Keratinocyte (primary cell): ENCODE measurements at regions not wholly inside any gene's neighbourhood (a gene's known extent, or its start where the extent isn't known, plus 50 kb on each side); places are given as distances from the start of the nearest gene placed in this dataset.

Source experiments
- DNase-seq: peaks from one replicate; pipeline ENCODE4 v3.0.0-alpha.2; 2011; ENCODE audit warnings: low read depth, missing footprints, low spot score
- FAIRE-seq: peaks from 2 replicates; lab custom pipeline; 2011; peaks lifted over from hg19 to GRCh38; lab: Jason Lieb, UNC
- H2AFZ ChIP-seq: 2 replicates; pipeline ENCODE4 v1.6.0; 2012; ENCODE audit warnings: low read length, control low read depth, inconsistent platforms; ENCODE audit not compliant: control insufficient read depth
- H3K27ac ChIP-seq: 2 replicates; pipeline ENCODE4 v1.5.1; 2011; ENCODE audit warnings: low read length; ENCODE audit not compliant: control insufficient read depth, insufficient read depth
- H3K27me3 ChIP-seq: 3 replicates; pipeline ENCODE4 v1.6.0; 2011; ENCODE audit warnings: low read length; ENCODE audit not compliant: control insufficient read depth, insufficient read depth; ENCODE audit errors: extremely low read depth
- H3K36me3 ChIP-seq, 2 experiments: 2 replicates in 1 of 2; 3 replicates in 1 of 2; pipeline ENCODE4 v1.5.1; 2011; ENCODE audit warnings: low read length in 2 of 2, mild to moderate bottlenecking in 1 of 2; ENCODE audit not compliant: control insufficient read depth in 2 of 2, insufficient read depth in 2 of 2; ENCODE audit errors: extremely low read depth in 1 of 2
- H3K4me1 ChIP-seq: 3 replicates; pipeline ENCODE4 v1.5.1; 2011; ENCODE audit warnings: low read length; ENCODE audit not compliant: control insufficient read depth, insufficient read depth; ENCODE audit errors: extremely low read depth
- H3K4me2 ChIP-seq: 3 replicates; pipeline ENCODE4 v1.6.0; 2011; ENCODE audit warnings: low read depth, low read length; ENCODE audit not compliant: control insufficient read depth, insufficient read depth; ENCODE audit errors: extremely low read depth
- H3K4me3 ChIP-seq, 3 experiments: fragments of 200-600 bp in 1 of 3; sonication (generic) in 1 of 3; 2 replicates in 2 of 3; 3 replicates in 1 of 3; pipeline ENCODE4 v1.5.1; 2011 to 2016; ENCODE audit warnings: low read length in 3 of 3, mild to moderate bottlenecking in 3 of 3, control low read depth in 2 of 3, inconsistent platforms in 1 of 3, low read depth in 1 of 3, mixed read lengths in 1 of 3, mixed run types in 1 of 3, moderate library complexity in 1 of 3; ENCODE audit not compliant: control insufficient read depth in 2 of 3, insufficient read depth in 2 of 3; ENCODE audit errors: extremely low read depth in 1 of 3
- H3K79me2 ChIP-seq: 2 replicates; pipeline ENCODE4 v1.6.0; 2012; ENCODE audit warnings: low read length; ENCODE audit not compliant: control insufficient read depth, insufficient read depth
- H3K9ac ChIP-seq: 3 replicates; pipeline ENCODE4 v1.6.0; 2011; ENCODE audit warnings: low read length; ENCODE audit not compliant: control insufficient read depth, insufficient read depth; ENCODE audit errors: extremely low read depth
- H3K9me1 ChIP-seq: 3 replicates; pipeline ENCODE4 v1.6.0; 2011; ENCODE audit warnings: low read length; ENCODE audit not compliant: control insufficient read depth, insufficient read depth; ENCODE audit errors: extremely low read depth
- H3K9me3 ChIP-seq: 2 replicates; pipeline ENCODE4 v1.5.1; 2012; ENCODE audit warnings: low read depth, low read length; ENCODE audit not compliant: control insufficient read depth
- H4K20me1 ChIP-seq: 3 replicates; pipeline ENCODE4 v1.6.0; 2011; ENCODE audit warnings: low read length; ENCODE audit not compliant: control insufficient read depth, insufficient read depth; ENCODE audit errors: extremely low read depth
- EZH2 ChIP-seq: IDR thresholded peaks from one replicate; pipeline ENCODE4 v1.6.1; 2012; ENCODE audit warnings: inconsistent platforms, mild to moderate bottlenecking, low read length, moderate library complexity
- dilution Hi-C: fragments of 300-500 bp; cut with MboI; formaldehyde crosslinking; loops from one replicate; pipeline ENCODE4 v1.7.0; 2020; ENCODE audit warnings: low sequenced_read_pairs; ENCODE audit not compliant: extremely low pct_ligation_motif_present
- TF ChIP-seq, protein P1 (sequence below), 3 experiments: IDR thresholded peaks in 1 of 3; conservative IDR thresholded peaks in 1 of 3; optimal IDR thresholded peaks in 1 of 3; 2 replicates in 2 of 3; 3 replicates in 1 of 3; pipeline versions ENCODE3 to v1.5.1; 2011; ENCODE audit warnings: low read length in 3 of 3, mild to moderate bottlenecking in 3 of 3, moderate library complexity in 2 of 3, control low read depth in 1 of 3, inconsistent platforms in 1 of 3; ENCODE audit not compliant: insufficient read depth in 2 of 3; ENCODE audit errors: extremely low read depth in 1 of 3

DNA sequence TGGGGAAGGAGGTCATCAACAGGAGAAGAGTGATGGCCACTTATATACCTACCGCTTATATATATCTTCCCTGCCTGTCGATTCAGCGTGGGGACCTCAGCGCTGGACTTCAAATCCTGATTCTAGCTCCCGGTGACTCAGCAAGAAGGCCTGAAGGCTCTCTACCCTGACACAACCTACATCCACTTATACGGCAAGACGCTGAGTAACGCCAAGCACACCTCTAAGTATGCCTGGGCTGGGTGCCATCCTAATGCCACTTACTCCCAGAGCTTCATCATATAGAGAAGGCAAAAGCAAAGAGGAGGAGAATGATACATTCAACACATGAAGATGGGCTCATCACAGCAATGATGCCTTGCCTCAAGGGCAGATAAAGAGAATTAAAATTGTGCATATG lies 198.3 kb downstream of the CHIC2 start:
- no peak for DNase-seq
- dilution Hi-C loops = no loop called here
- H3K9ac ChIP-seq = no peak overlapping the region

GRCh38 chr4:53865054-53865453 lies 199.4 kb downstream of the CHIC2 start:
- Histone ChIP-seq H3K36me3 (no peaks in the 10 kb centered on the region), H3K9me1 (no peaks in the 10 kb centered on the region), H3K4me3 (no peak overlapping the region), H3K79me2 (no peaks in the 10 kb centered on the region), H3K4me1 (no peaks in the 10 kb centered on the region), H2AFZ (no peak overlapping the region), H3K27me3 (no peaks in the 10 kb centered on the region), H3K9ac (no peak overlapping the region), H3K9me3 (no peaks in the 10 kb centered on the region), H3K4me2 (no peak overlapping the region), H3K27ac (no peak overlapping the region), H4K20me1 (no peaks in the 10 kb centered on the region)
- no peak for FAIRE-seq
- no peak for DNase-seq
- dilution Hi-C loops = no loop called here
- TF ChIP-seq, protein P1, sequence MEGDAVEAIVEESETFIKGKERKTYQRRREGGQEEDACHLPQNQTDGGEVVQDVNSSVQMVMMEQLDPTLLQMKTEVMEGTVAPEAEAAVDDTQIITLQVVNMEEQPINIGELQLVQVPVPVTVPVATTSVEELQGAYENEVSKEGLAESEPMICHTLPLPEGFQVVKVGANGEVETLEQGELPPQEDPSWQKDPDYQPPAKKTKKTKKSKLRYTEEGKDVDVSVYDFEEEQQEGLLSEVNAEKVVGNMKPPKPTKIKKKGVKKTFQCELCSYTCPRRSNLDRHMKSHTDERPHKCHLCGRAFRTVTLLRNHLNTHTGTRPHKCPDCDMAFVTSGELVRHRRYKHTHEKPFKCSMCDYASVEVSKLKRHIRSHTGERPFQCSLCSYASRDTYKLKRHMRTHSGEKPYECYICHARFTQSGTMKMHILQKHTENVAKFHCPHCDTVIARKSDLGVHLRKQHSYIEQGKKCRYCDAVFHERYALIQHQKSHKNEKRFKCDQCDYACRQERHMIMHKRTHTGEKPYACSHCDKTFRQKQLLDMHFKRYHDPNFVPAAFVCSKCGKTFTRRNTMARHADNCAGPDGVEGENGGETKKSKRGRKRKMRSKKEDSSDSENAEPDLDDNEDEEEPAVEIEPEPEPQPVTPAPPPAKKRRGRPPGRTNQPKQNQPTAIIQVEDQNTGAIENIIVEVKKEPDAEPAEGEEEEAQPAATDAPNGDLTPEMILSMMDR (optimal IDR thresholded peaks at IDR 0.05 in 1 of 3, IDR thresholded peaks at IDR 0.05 in 1 of 3, conservative IDR thresholded peaks at IDR 0.05 in 1 of 3; ENCODE audit: extremely low read depth in 1 of 3, insufficient read depth in 2 of 3, low read length in 3 of 3) = no peak
- TF ChIP-seq EZH2 = no peak

More for the DNA sequence above, 198.3 kb downstream of the CHIC2 start:
- Histone ChIP-seq H3K79me2 (no peaks in the 10 kb centered on the region), H3K36me3 (no peaks in the 10 kb centered on the region), H2AFZ (no peak overlapping the region), H3K4me2 (no peak overlapping the region), H3K9me1 (no peaks in the 10 kb centered on the region), H3K9me3 (no peaks in the 10 kb centered on the region), H3K27ac (no peak overlapping the region), H3K4me1 (no peaks in the 10 kb centered on the region), H3K27me3 (no peaks in the 10 kb centered on the region), H4K20me1 (no peaks in the 10 kb centered on the region), H3K4me3 (no peak overlapping the region)
- no peak for TF ChIP-seq EZH2
- TF ChIP-seq, protein P1 (optimal IDR thresholded peaks at IDR 0.05 in 1 of 3, IDR thresholded peaks at IDR 0.05 in 1 of 3, conservative IDR thresholded peaks at IDR 0.05 in 1 of 3; ENCODE audit: extremely low read depth in 1 of 3, insufficient read depth in 2 of 3, low read length in 3 of 3) = no peak
- no peak for FAIRE-seq
